ENCODE measurements at regions not wholly inside any gene's neighbourhood (a gene's known extent, or its start where the extent isn't known, plus 50 kb on each side); places are given as distances from the start of the nearest gene placed in this dataset.

- DNase-seq (ENCODE audit: low read depth): no peak
- H3K4me3 ChIP-seq (ENCODE audit: low read depth, low read length): no peak overlapping the region
- H3K27me3 ChIP-seq (ENCODE audit: control insufficient read depth, insufficient read depth, low read length): no peaks in the 10 kb centered on the region
- TF ChIP-seq CTCF (IDR thresholded peaks at IDR 0.05; ENCODE audit: insufficient read depth, low read length, severe bottlenecking): no peak
- no peak for FAIRE-seq
- no peaks in the 10 kb centered on the region for H3K36me3 ChIP-seq (ENCODE audit: control insufficient read depth, insufficient read depth, low read length)
These were observed 189.9 kb downstream of the MTERF1 start for GRCh38 chr7:91690541-91691070.

- no peak for FAIRE-seq
These were observed 188.6 kb downstream of the MTERF1 start for GRCh38 chr7:91691865-91692264.

DNA sequence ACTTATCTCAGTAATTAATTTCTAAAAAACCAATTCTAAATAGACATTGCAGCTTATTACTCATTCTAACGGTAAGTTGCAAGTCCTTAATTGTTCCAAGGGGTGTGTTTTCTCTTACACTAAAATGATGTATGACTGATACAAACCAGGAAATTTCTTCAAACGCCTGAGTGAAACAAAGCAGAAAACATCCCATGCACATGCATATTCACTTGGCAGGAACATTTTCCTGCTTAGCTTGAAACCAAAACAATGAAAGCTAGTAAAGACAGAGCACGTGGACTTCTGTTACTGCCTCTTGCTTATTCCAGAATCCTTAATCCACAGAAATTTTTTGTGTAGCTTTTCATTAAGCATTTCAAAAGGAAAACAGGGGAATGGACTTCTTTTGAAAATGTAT lies 187.7 kb downstream of the MTERF1 start:
- Histone ChIP-seq H3K4me3 (ENCODE audit: low read depth, low read length) (no peak overlapping the region), H3K36me3 (ENCODE audit: control insufficient read depth, insufficient read depth, low read length) (no peaks in the 10 kb centered on the region), H3K27me3 (ENCODE audit: control insufficient read depth, insufficient read depth, low read length) (no peaks in the 10 kb centered on the region)
- TF ChIP-seq CTCF (IDR thresholded peaks at IDR 0.05; ENCODE audit: insufficient read depth, low read length, severe bottlenecking): no peak
- DNase-seq (ENCODE audit: low read depth) (peak; percentile 29), FAIRE-seq (no peak)

More at GRCh38 chr7:91691865-91692264, 188.6 kb downstream of the MTERF1 start:
- Histone ChIP-seq H3K27me3 (ENCODE audit: control insufficient read depth, insufficient read depth, low read length) (no peaks in the 10 kb centered on the region), H3K36me3 (ENCODE audit: control insufficient read depth, insufficient read depth, low read length) (no peaks in the 10 kb centered on the region), H3K4me3 (ENCODE audit: low read depth, low read length) (no peak overlapping the region)
- no peak for DNase-seq (ENCODE audit: low read depth)
- TF ChIP-seq CTCF (IDR thresholded peaks at IDR 0.05; ENCODE audit: insufficient read depth, low read length, severe bottlenecking): no peak

- TF ChIP-seq CTCF (IDR thresholded peaks at IDR 0.05; ENCODE audit: insufficient read depth, low read length, severe bottlenecking): no peak
- H3K36me3 ChIP-seq (ENCODE audit: control insufficient read depth, insufficient read depth, low read length): no peaks in the 10 kb centered on the region
- FAIRE-seq (no peak), DNase-seq (ENCODE audit: low read depth) (no peak)
- no peak overlapping the region for H3K4me3 ChIP-seq (ENCODE audit: low read depth, low read length)
- no peaks in the 10 kb centered on the region for H3K27me3 ChIP-seq (ENCODE audit: control insufficient read depth, insufficient read depth, low read length)
These were observed 186.1 kb downstream of the MTERF1 start for GRCh38 chr7:91694351-91694841.

DNA sequence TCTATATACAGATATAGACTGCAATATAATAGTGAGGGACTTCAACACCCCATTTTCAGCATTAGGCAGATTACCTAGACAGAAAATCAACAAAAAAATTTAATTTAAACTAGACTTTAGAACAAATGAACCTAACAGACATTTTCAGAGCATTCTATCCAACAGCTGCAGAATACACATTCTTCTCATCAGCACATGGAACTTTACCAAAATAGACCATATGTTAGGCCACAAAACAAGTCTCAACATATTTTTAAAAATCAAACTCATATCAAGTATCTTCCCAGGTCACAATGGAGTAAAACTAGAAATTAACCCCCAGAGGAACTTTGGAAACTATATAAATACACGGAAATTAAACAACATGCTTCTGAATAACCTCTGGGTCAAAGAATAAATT lies 169.6 kb downstream of the MTERF1 start:
- Histone ChIP-seq H3K4me3 (ENCODE audit: low read depth, low read length) (no peak overlapping the region), H3K27me3 (ENCODE audit: control insufficient read depth, insufficient read depth, low read length) (no peaks in the 10 kb centered on the region), H3K36me3 (ENCODE audit: control insufficient read depth, insufficient read depth, low read length) (no peaks in the 10 kb centered on the region)
- no peak for FAIRE-seq
- TF ChIP-seq CTCF (IDR thresholded peaks at IDR 0.05; ENCODE audit: insufficient read depth, low read length, severe bottlenecking): no peak
- no peak for DNase-seq (ENCODE audit: low read depth)

DNA sequence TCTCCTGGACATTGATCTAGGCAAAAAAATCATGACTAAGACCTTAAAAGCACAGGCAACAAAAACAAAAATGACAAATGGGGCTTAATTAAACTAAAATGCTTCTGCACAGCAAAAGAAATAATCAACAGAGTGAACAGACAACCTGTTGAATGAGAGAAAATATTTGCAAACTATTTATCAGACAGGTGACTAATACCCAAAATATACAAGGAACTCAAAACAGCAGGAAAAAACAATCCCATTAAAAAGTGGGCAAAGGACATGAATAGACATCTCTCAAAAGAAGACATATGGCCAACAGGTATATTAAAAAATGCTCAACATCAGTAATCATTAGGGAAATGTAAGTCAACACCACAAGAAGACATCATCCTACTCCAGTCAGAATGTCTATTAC lies 166.8 kb downstream of the MTERF1 start:
- FAIRE-seq (no peak), DNase-seq (ENCODE audit: low read depth) (peak; percentile 46)
- no peaks in the 10 kb centered on the region for H3K36me3 ChIP-seq (ENCODE audit: control insufficient read depth, insufficient read depth, low read length)

More for the DNA sequence above, 166.8 kb downstream of the MTERF1 start:
- no peak for TF ChIP-seq CTCF (IDR thresholded peaks at IDR 0.05; ENCODE audit: insufficient read depth, low read length, severe bottlenecking)
- no peak overlapping the region for H3K4me3 ChIP-seq (ENCODE audit: low read depth, low read length)
- H3K27me3 ChIP-seq (ENCODE audit: control insufficient read depth, insufficient read depth, low read length): no peaks in the 10 kb centered on the region
